ENCODE measurements at regions not wholly inside any gene's neighbourhood (a gene's known extent, or its start where the extent isn't known, plus 50 kb on each side); places are given as distances from the start of the nearest gene placed in this dataset.

DNA sequence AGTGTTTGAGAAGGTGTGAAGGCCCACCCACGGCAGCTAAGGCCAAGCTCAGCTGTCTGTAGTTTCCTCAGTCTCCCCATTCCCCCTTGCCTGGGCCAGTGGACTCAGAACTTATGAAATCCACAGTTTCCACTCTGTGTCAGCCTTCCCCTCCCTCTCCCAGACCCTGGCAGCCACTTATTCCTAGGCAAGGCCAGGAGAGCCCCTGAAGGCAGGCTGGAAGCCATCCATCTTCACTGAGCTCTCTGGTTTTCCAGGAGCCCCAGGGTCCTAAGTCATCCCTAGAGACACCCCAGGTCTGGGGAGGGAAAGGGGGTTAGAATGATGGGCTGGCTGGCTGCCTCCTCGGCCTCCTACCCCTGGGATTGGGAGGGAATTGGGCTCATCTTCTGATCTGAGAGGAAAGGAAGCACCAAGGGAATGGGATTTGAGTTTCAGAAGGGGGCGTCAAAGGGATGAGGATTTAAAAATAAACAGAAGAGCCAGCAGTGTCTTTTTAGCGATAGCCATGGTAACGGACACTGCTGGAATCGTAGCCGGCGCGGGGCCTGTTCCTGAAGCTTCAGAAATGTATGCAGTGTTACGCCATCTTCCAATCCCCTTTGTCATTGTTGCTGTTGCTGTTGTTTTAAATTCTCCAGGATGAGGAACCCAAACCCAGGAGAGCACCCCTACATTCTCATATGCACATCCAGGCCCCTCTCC is 561.1 kb upstream of the CADM1 start:
- Histone ChIP-seq H3K27ac (no peak overlapping the region), H3K9me3 (no peaks in the 10 kb centered on the region), H3K4me3 (no peak overlapping the region), H3K27me3 (no peaks in the 10 kb centered on the region), H3K36me3 (ENCODE audit: low read depth, missing control alignments) (no peaks in the 10 kb centered on the region), H3K4me1 (no peaks in the 10 kb centered on the region)
- no peak for TF ChIP-seq POLR2A (IDR thresholded peaks at IDR 0.05)
- DNase-seq, result no peak
- 91 to 93% methylated on average over 10 of the region's 10 CpGs for WGBS, 2 donors
- intact Hi-C loops (cut with DNase I; ENCODE audit: low total_unique reads), result no loop called here

GRCh38 chr11:116062490-116063171 is 558.4 kb upstream of the CADM1 start:
- WGBS, 2 donors, result 59 to 73% methylated on average over 11 of the region's 11 CpGs
- TF ChIP-seq POLR2A (IDR thresholded peaks at IDR 0.05) (no peak), CTCF (IDR thresholded peaks at IDR 0.05) (no peak)
- Histone ChIP-seq H3K4me3 (no peak overlapping the region), H3K9me3 (no peaks in the 10 kb centered on the region), H3K4me1 (no peaks in the 10 kb centered on the region), H3K27ac (no peak overlapping the region), H3K27me3 (no peaks in the 10 kb centered on the region), H3K36me3 (ENCODE audit: low read depth, missing control alignments) (no peaks in the 10 kb centered on the region)
- no peak for DNase-seq
- intact Hi-C loops (cut with DNase I; ENCODE audit: low total_unique reads), result no loop called here

DNA sequence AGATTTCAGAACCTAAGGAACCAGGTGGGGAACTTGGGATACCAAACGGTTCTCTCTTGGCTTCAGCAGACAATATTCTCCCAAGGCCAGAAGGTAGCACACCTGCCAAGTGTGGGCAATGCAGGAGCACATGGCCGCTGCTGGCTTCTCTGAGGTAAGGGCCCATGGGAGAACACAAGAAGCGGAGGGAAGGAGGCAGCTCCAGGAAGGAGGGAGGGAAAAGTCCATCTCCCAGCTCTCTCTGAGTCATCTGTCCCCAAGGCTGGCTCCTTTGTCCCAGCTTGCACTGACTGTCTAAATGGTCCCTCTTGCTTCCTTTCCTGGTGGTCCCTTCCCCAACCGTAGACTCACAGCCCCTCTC is 557.9 kb upstream of the CADM1 start:
- no peak overlapping the region for H3K27ac ChIP-seq
- no peaks in the 10 kb centered on the region for H3K9me3 ChIP-seq
- no peak for TF ChIP-seq CTCF (IDR thresholded peaks at IDR 0.05)
- TF ChIP-seq POLR2A (IDR thresholded peaks at IDR 0.05), result no peak
- intact Hi-C loops (cut with DNase I; ENCODE audit: low total_unique reads), result no loop called here
- no peak for DNase-seq
- H3K36me3 ChIP-seq (ENCODE audit: low read depth, missing control alignments), result no peaks in the 10 kb centered on the region
- 71 to 72% methylated on average over 4 of the region's 4 CpGs for WGBS, 2 donors
- H3K4me1 ChIP-seq, result no peaks in the 10 kb centered on the region
- no peak overlapping the region for H3K4me3 ChIP-seq
- no peaks in the 10 kb centered on the region for H3K27me3 ChIP-seq

DNA sequence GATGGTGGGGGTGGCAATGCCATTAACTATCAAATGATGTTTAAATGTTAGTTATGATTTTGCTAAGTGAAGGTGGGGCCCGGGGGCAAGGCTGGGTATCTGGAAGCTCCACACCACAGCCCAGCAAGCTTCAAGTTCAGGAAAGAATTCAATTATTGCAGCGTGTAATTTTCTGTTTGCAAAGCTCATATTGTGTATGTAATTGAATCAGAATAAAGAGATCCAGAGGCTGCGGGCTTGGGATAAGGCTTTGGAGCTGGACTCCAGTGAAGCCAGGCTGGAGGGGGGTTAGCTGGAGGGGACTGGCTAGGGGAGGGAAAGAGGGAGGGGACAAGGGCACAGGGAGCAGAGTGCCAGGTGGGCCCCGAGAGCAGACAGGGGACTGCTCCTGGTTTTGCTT is 557.1 kb upstream of the CADM1 start:
- DNase-seq, result no peak
- 79 to 80% methylated on average over 4 of the region's 4 CpGs for WGBS, 2 donors

DNA sequence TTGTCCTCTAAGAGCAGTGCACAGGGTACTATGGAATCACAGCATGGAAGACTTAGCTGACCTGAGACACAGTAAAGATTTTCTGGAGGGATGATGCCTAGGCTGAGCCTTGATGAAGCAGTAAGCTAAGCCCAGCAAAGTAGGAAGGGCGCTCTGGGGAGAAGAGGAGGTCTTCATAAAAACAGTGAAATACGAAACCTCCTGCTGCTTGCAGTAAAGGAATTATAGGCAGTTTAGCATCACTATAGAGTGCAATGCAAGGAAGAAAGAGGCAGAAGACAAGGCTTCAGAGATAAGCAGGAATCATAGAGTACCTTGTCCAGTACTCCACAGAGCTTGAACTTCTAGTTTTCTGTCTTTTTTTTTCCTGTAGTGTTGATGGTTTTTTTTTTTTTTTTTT is 555.7 kb upstream of the CADM1 start:
- 89 to 95% methylated on average over 2 of the region's 2 CpGs for WGBS, 2 donors
- Histone ChIP-seq H3K27ac (no peak overlapping the region), H3K4me1 (no peaks in the 10 kb centered on the region), H3K9me3 (no peaks in the 10 kb centered on the region), H3K27me3 (no peaks in the 10 kb centered on the region), H3K36me3 (ENCODE audit: low read depth, missing control alignments) (no peaks in the 10 kb centered on the region), H3K4me3 (no peak overlapping the region)
- intact Hi-C loops (cut with DNase I; ENCODE audit: low total_unique reads), result no loop called here
- TF ChIP-seq POLR2A (IDR thresholded peaks at IDR 0.05) (no peak), CTCF (IDR thresholded peaks at IDR 0.05) (no peak)
- DNase-seq, result no peak

More for the DNA sequence above, 557.1 kb upstream of the CADM1 start:
- Histone ChIP-seq H3K4me1 (no peaks in the 10 kb centered on the region), H3K36me3 (ENCODE audit: low read depth, missing control alignments) (no peaks in the 10 kb centered on the region), H3K27me3 (no peaks in the 10 kb centered on the region), H3K9me3 (no peaks in the 10 kb centered on the region), H3K4me3 (no peak overlapping the region), H3K27ac (no peak overlapping the region)
- no peak for TF ChIP-seq POLR2A (IDR thresholded peaks at IDR 0.05)
- intact Hi-C loops (cut with DNase I; ENCODE audit: low total_unique reads), result no loop called here

DNA sequence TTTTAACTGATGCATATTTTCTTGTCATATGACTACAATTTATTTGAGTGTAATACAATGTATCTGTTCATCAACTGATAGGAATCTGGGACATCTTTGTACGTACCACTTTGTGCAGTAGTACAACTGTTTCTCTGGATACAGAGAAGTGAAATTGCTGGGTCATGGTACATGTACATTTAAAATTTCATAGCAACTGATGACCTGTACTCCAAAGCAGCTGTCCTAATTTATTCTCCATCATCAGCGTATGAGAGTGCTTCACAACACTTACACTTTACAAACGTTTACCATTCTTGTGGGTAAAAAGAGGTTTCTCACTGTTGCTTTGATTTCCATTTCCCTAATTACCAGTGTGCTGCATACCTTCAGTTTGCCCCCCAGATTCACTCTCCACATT is 552.8 kb upstream of the CADM1 start:
- Histone ChIP-seq H3K36me3 (ENCODE audit: low read depth, missing control alignments) (no peaks in the 10 kb centered on the region), H3K4me1 (no peaks in the 10 kb centered on the region), H3K27me3 (no peaks in the 10 kb centered on the region), H3K4me3 (no peak overlapping the region), H3K9me3 (no peaks in the 10 kb centered on the region), H3K27ac (no peak overlapping the region)
- intact Hi-C loops (cut with DNase I; ENCODE audit: low total_unique reads), result no loop called here
- TF ChIP-seq CTCF (IDR thresholded peaks at IDR 0.05) (no peak), POLR2A (IDR thresholded peaks at IDR 0.05) (no peak)
- 66 to 71% methylated on average over 3 of the region's 3 CpGs for WGBS, 2 donors
- no peak for DNase-seq
